HG03378 (cell line): ENCODE measurements at regions not wholly inside any gene's neighbourhood (a gene's known extent, or its start where the extent isn't known, plus 50 kb on each side); places are given as distances from the start of the nearest gene placed in this dataset.
A peak's percentile ranks its signal among the peaks of the same experiment; 100 is the strongest.
"Not testable (repeated sequence)": the region's sequence is repeated elsewhere in the genome, so short reads cannot be mapped to it uniquely, and the experiment has no call there.

ENCODE experiments used
- ATAC-seq: cut with Tn5 transposase; IDR thresholded peaks from one replicate; pipeline ENCODE4 v1.9.1; 2021; ENCODE audit warnings: mild to moderate bottlenecking, moderate library complexity; ENCODE audit not compliant: unreplicated experiment

GRCh38 chr15:26084771-26085170 lies 221.6 kb upstream of the ATP10A start:
- no peak for ATAC-seq

- ATAC-seq: no peak
Measured at GRCh38 chr15:26083896-26084295, 220.8 kb upstream of the ATP10A start.

GRCh38 chr15:26083457-26083856 lies 220.3 kb upstream of the ATP10A start:
- no peak for ATAC-seq

GRCh38 chr15:26082221-26083109 lies 219.3 kb upstream of the ATP10A start:
- peak; percentile 96 for ATAC-seq

GRCh38 chr15:26081758-26082220 lies 218.7 kb upstream of the ATP10A start:
- no peak for ATAC-seq

- no peak for ATAC-seq
Measured at GRCh38 chr15:26075770-26076169, 212.6 kb upstream of the ATP10A start.

GRCh38 chr15:26073430-26074333 lies 210.6 kb upstream of the ATP10A start:
- ATAC-seq: no peak

GRCh38 chr15:26070095-26070532 lies 207.0 kb upstream of the ATP10A start:
- ATAC-seq: no peak

- no peak for ATAC-seq
Measured at GRCh38 chr15:26069231-26069641, 206.1 kb upstream of the ATP10A start.

GRCh38 chr15:26066896-26067295 lies 203.8 kb upstream of the ATP10A start:
- no peak for ATAC-seq

GRCh38 chr15:26065723-26066122 lies 202.6 kb upstream of the ATP10A start:
- ATAC-seq: no peak

GRCh38 chr15:26061248-26061647 lies 198.1 kb upstream of the ATP10A start:
- no peak for ATAC-seq

- ATAC-seq: not testable (repeated sequence)
Measured at GRCh38 chr15:26056766-26057165, 193.6 kb upstream of the ATP10A start.

- ATAC-seq: no peak
Measured at GRCh38 chr15:26051761-26052675, 188.9 kb upstream of the ATP10A start.

GRCh38 chr15:26050984-26051383 lies 187.9 kb upstream of the ATP10A start:
- no peak for ATAC-seq

GRCh38 chr15:26049900-26050657 lies 187.0 kb upstream of the ATP10A start:
- no peak for ATAC-seq

- no peak for ATAC-seq
Measured at GRCh38 chr15:26048669-26049068, 185.5 kb upstream of the ATP10A start.

GRCh38 chr15:26045516-26045915 lies 182.4 kb upstream of the ATP10A start:
- ATAC-seq: no peak

GRCh38 chr15:26043018-26043417 lies 179.9 kb upstream of the ATP10A start:
- no peak for ATAC-seq

- no peak for ATAC-seq
Measured at GRCh38 chr15:26038693-26039092, 175.6 kb upstream of the ATP10A start.
